HCT116 (cell line): ENCODE measurements at regions not wholly inside any gene's neighbourhood (a gene's known extent, or its start where the extent isn't known, plus 50 kb on each side); places are given as distances from the start of the nearest gene placed in this dataset.

Experiments used
- EZH2 ChIP-seq: fragments of 200-600 bp; sonication (generic); IDR thresholded peaks from 2 replicates; pipeline ENCODE4 v1.6.1; 2017; ENCODE audit warnings: antibody characterized with exemption, mixed run types
- POLR2A ChIP-seq: IDR thresholded peaks from 2 replicates; pipeline ENCODE4 v1.7.0; 2011; ENCODE audit warnings: borderline replicate concordance; ENCODE audit not compliant: insufficient read depth, insufficient read length; ENCODE audit errors: extremely low read depth
- POLR2AphosphoS5 ChIP-seq: IDR thresholded peaks from 2 replicates; pipeline ENCODE4 v1.6.1; 2011; ENCODE audit warnings: mild to moderate bottlenecking, low read depth, low read length, moderate library complexity
- YY1 ChIP-seq: IDR thresholded peaks from 2 replicates; pipeline ENCODE4 v1.6.1; 2011; ENCODE audit warnings: low read length, low read depth, moderate library complexity, mild to moderate bottlenecking; ENCODE audit not compliant: insufficient replicate concordance; ENCODE audit errors: extremely low read depth
- TF ChIP-seq, protein P1 (sequence below), 3 experiments: fragments of 200-600 bp in 1 of 3; sonication (generic) in 1 of 3; IDR thresholded peaks in 2 of 3; conservative IDR thresholded peaks in 1 of 3; 2 replicates each; pipeline ENCODE4 v1.5.1; 2012 to 2017; ENCODE audit warnings: low read depth in 2 of 3, low read length in 2 of 3, antibody characterized with exemption in 1 of 3, borderline replicate concordance in 1 of 3, control low read depth in 1 of 3, mild to moderate bottlenecking in 1 of 3, mixed read lengths in 1 of 3, mixed run types in 1 of 3, moderate library complexity in 1 of 3; ENCODE audit not compliant: insufficient read depth in 1 of 3
- TF ChIP-seq, protein P2 (sequence below): IDR thresholded peaks from 2 replicates; pipeline ENCODE4 v1.6.1; 2012

DNA sequence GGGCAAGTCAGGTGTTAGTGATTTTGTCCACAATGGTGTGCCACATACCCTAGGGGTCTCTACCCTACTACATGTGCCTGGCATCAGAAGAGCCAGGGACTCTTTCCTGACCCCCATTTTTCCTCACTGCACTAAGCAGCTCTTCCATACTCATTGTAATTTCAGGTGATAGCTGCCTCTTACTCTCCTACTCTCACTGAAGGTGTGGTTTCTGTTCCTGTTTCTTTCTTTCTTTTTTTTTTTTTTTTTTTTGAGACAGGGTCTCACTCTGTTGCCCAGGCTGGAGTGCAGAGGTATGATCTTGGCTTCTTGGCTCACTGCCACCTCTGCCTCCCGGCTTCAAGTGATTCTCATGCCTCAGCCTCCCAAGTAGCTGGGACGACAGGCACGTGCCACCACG, 164.9 kb upstream of the USP9X start:
- TF ChIP-seq, protein P1, sequence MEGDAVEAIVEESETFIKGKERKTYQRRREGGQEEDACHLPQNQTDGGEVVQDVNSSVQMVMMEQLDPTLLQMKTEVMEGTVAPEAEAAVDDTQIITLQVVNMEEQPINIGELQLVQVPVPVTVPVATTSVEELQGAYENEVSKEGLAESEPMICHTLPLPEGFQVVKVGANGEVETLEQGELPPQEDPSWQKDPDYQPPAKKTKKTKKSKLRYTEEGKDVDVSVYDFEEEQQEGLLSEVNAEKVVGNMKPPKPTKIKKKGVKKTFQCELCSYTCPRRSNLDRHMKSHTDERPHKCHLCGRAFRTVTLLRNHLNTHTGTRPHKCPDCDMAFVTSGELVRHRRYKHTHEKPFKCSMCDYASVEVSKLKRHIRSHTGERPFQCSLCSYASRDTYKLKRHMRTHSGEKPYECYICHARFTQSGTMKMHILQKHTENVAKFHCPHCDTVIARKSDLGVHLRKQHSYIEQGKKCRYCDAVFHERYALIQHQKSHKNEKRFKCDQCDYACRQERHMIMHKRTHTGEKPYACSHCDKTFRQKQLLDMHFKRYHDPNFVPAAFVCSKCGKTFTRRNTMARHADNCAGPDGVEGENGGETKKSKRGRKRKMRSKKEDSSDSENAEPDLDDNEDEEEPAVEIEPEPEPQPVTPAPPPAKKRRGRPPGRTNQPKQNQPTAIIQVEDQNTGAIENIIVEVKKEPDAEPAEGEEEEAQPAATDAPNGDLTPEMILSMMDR (IDR thresholded peaks at IDR 0.05 in 2 of 3, conservative IDR thresholded peaks at IDR 0.05 in 1 of 3; ENCODE audit: borderline replicate concordance in 1 of 3, insufficient read depth in 1 of 3, low read depth in 2 of 3, low read length in 2 of 3): no peak
- TF ChIP-seq EZH2: no peak
- no peak for TF ChIP-seq POLR2A
- no peak for TF ChIP-seq POLR2AphosphoS5
- TF ChIP-seq, protein P2, sequence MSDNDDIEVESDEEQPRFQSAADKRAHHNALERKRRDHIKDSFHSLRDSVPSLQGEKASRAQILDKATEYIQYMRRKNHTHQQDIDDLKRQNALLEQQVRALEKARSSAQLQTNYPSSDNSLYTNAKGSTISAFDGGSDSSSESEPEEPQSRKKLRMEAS: no peak
- no peak for TF ChIP-seq YY1
